ENCODE measurements at regions not wholly inside any gene's neighbourhood (a gene's known extent, or its start where the extent isn't known, plus 50 kb on each side); places are given as distances from the start of the nearest gene placed in this dataset.
A peak's percentile ranks its signal among the peaks of the same experiment; 100 is the strongest.

DNA sequence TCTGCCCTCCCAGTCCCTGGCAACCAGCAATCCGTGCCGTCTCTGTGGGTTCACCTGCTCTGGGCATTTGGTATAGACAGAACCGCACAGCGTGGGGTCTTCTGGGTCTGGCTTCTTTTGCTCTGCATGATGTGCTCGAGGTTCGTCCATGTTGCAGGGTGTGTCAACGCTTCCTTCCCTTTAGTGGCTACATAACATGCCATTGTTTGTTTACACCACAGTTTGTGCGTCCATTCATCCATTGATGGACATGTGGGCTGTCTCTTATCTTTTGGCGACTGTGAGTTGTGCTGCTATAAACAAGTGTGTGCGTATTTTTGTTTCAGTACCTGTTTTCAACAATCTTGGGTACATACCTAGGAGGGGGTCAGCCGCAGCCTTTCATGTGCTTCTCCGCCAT lies 149.5 kb upstream of the RPS6KA2 start:
- Histone ChIP-seq H3K4me1 (no peaks in the 10 kb centered on the region), H3K4me3 (no peak overlapping the region), H3K36me3 (ENCODE audit: insufficient read depth in 1 of 2, low read depth in 1 of 2) (no peaks in the 10 kb centered on the region), H3K27ac (no peak overlapping the region), H3K9me3 (no peaks in the 10 kb centered on the region), H3K27me3 (ENCODE audit: insufficient read depth in 3 of 3, low read length in 2 of 3) (peaks cover 0 to 7% (median 0%) of the 10 kb centered on the region in 3 donors)
- ATAC-seq = no peak
- intact Hi-C loops (cut with DNase I) = loop anchor here (5.0 to 10.0 kb wide), 4 partner anchors 208 to 518 kb away; partner anchors contain the start of gene UNC93A (in 2 of the 2)
- 88 to 90% (median 89%) methylated on average over 12 of the region's 12 CpGs for WGBS, 3 donors
- DNase-seq = no peak
- TF ChIP-seq, protein P1, sequence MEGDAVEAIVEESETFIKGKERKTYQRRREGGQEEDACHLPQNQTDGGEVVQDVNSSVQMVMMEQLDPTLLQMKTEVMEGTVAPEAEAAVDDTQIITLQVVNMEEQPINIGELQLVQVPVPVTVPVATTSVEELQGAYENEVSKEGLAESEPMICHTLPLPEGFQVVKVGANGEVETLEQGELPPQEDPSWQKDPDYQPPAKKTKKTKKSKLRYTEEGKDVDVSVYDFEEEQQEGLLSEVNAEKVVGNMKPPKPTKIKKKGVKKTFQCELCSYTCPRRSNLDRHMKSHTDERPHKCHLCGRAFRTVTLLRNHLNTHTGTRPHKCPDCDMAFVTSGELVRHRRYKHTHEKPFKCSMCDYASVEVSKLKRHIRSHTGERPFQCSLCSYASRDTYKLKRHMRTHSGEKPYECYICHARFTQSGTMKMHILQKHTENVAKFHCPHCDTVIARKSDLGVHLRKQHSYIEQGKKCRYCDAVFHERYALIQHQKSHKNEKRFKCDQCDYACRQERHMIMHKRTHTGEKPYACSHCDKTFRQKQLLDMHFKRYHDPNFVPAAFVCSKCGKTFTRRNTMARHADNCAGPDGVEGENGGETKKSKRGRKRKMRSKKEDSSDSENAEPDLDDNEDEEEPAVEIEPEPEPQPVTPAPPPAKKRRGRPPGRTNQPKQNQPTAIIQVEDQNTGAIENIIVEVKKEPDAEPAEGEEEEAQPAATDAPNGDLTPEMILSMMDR (IDR thresholded peaks at IDR 0.05) = no peak

DNA sequence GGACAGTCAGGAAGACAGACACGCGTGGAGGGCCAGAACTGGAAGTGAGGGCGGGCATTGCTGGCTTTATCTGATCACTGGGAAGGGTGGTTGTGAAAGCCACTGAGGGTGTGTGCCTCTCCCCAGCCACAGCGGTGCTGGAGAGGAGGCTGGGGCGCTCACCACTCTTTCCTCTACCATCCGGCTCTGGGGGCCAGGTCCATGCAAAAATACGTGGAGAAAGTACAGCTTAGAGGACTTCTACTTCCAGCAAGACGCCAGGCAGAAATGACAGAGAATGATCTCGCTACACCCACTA lies 148.8 kb upstream of the RPS6KA2 start:
- TF ChIP-seq, protein P1 (IDR thresholded peaks at IDR 0.05) = no peak

DNA sequence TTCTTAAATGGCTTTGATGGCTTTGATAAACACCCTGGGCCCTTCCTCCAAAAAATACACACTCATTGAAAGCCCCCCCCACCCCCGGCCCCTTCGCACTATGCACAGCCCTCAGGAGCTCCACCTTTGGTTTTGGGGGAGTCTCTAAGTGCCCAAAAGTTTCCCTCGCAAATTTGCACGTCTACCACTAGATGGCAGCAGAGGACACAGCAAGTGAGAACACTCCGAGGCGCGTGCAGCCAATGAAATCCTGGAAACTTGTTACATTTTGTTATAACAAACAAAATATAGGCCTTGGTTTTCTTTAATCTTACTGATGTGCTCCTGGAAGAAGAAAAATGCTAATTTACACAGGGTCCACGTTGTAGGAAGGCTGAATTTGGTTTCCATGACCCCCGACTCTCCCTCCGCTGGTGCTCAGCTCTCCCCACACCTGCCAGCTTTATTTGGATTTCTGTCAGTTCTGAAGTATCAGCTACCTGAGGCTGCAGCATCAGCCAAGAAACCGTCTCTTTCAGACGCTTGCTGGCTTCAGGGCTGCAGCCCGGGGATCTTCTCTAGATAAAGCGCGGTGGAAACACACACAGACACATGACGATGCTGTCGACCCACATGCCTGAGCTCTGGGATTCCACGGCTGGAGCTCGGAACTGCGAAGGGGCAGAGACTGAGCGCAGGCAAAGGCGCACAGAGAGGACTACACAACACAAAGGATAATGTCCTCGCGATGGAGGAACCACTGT lies 148.3 kb upstream of the RPS6KA2 start:
- DNase-seq (no peak), ATAC-seq (peak; percentile 44 to 77 (median 68))
- 51 to 52% (median 52%) methylated on average over 24 of the region's 24 CpGs for WGBS, 3 donors
- Histone ChIP-seq H3K4me3 (no peak overlapping the region), H3K36me3 (ENCODE audit: insufficient read depth in 1 of 2, low read depth in 1 of 2) (no peaks in the 10 kb centered on the region), H3K27me3 (ENCODE audit: insufficient read depth in 3 of 3, low read length in 2 of 3) (peaks cover 0 to 11% (median 0%) of the 10 kb centered on the region in 3 donors), H3K4me1 (no peaks in the 10 kb centered on the region), H3K9me3 (no peaks in the 10 kb centered on the region), H3K27ac (no peak overlapping the region)
- TF ChIP-seq, protein P1 (IDR thresholded peaks at IDR 0.05) = peak; percentile 81
- intact Hi-C loops (cut with DNase I) = loop anchor here (5.0 to 10.0 kb wide), 4 partner anchors 209 to 519 kb away; partner anchors contain the start of gene UNC93A (in 2 of the 2)

More for the DNA sequence above, 148.8 kb upstream of the RPS6KA2 start:
- Histone ChIP-seq H3K9me3 (no peaks in the 10 kb centered on the region), H3K4me3 (no peak overlapping the region), H3K27ac (no peak overlapping the region), H3K36me3 (ENCODE audit: insufficient read depth in 1 of 2, low read depth in 1 of 2) (no peaks in the 10 kb centered on the region), H3K4me1 (no peaks in the 10 kb centered on the region), H3K27me3 (ENCODE audit: insufficient read depth in 3 of 3, low read length in 2 of 3) (peaks cover 0 to 11% (median 0%) of the 10 kb centered on the region in 3 donors)
- ATAC-seq (no peak), DNase-seq (no peak)
- WGBS, 3 donors = 79 to 87% (median 86%) methylated on average over 9 of the region's 9 CpGs
- intact Hi-C loops (cut with DNase I) = loop anchor here (5.0 to 10.0 kb wide), 4 partner anchors 209 to 519 kb away; partner anchors contain the start of gene UNC93A (in 2 of the 2)

DNA sequence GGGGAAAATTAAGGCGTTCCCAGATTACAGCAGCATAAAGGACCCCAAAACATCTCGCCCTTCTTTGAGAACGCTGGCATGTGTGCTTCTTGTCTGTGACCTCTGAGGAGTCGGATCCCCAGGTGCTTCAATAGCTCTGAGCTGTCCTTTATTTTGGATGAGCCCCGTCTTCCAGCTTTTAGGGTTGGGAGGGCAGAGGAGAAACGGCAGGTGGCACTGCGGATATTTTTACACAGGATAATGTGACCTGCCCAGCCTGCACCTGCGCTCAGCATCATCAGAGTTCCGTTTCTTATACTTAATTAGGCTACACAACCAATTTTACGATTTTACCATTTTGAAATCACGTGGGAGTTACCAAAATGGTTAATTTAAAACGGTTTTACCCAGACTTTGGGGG lies 147.7 kb upstream of the RPS6KA2 start:
- 48 to 57% (median 49%) methylated on average over 12 of the region's 12 CpGs for WGBS, 3 donors
- no peak for DNase-seq
- H3K4me3 ChIP-seq = no peak overlapping the region
- H3K4me1 ChIP-seq = no peaks in the 10 kb centered on the region
- TF ChIP-seq, protein P1 (IDR thresholded peaks at IDR 0.05) = no peak
- intact Hi-C loops (cut with DNase I) = loop anchor here (5.0 to 10.0 kb wide), 5 partner anchors 210 to 520 kb away; partner anchors contain the start of gene UNC93A (in 2 of the 2)
- H3K9me3 ChIP-seq = no peaks in the 10 kb centered on the region
- no peaks in the 10 kb centered on the region for H3K36me3 ChIP-seq (ENCODE audit: insufficient read depth in 1 of 2, low read depth in 1 of 2)
- ATAC-seq = no peak
- H3K27me3 ChIP-seq (ENCODE audit: insufficient read depth in 3 of 3, low read length in 2 of 3) = peaks cover 0 to 11% (median 0%) of the 10 kb centered on the region in 3 donors
- H3K27ac ChIP-seq = no peak overlapping the region

All from psoas muscle (tissue), 7 donors.